H7 (cell line): ENCODE measurements at regions not wholly inside any gene's neighbourhood (a gene's known extent, or its start where the extent isn't known, plus 50 kb on each side); places are given as distances from the start of the nearest gene placed in this dataset.
A peak's percentile ranks its signal among the peaks of the same experiment; 100 is the strongest.
"Not testable (repeated sequence)": the region's sequence is repeated elsewhere in the genome, so short reads cannot be mapped to it uniquely, and the experiment has no call there.

Experiments used
- DNase-seq: peaks from one replicate; pipeline ENCODE4 v3.0.0; 2012
- H3K27me3 ChIP-seq: 2 replicates; pipeline ENCODE4 v1.6.0; 2011; ENCODE audit warnings: mild to moderate bottlenecking, low read length; ENCODE audit not compliant: control insufficient read depth, insufficient read depth
- H3K36me3 ChIP-seq: replicated peaks from 2 replicates; pipeline ENCODE4 v1.5.1; 2011; ENCODE audit warnings: low read length; ENCODE audit not compliant: control insufficient read depth, insufficient read depth
- H3K4me3 ChIP-seq: 2 replicates; pipeline ENCODE4 v1.5.1; 2011; ENCODE audit warnings: low read depth, mild to moderate bottlenecking, control low read depth, low read length, moderate library complexity; ENCODE audit not compliant: insufficient read depth

GRCh38 chr5:23776684-23777083, 269.3 kb downstream of the PRDM9 start:
- no peaks in the 10 kb centered on the region for H3K36me3 ChIP-seq
- H3K4me3 ChIP-seq: no peak overlapping the region
- H3K27me3 ChIP-seq: no peaks in the 10 kb centered on the region
- DNase-seq: no peak

- not testable (repeated sequence) for H3K36me3 ChIP-seq, DNase-seq, H3K27me3 ChIP-seq, H3K4me3 ChIP-seq
Measured at GRCh38 chr5:23800307-23800706, 292.9 kb downstream of the PRDM9 start.

GRCh38 chr5:23820765-23821471, 313.5 kb downstream of the PRDM9 start:
- H3K4me3 ChIP-seq: no peak overlapping the region
- H3K27me3 ChIP-seq: no peaks in the 10 kb centered on the region
- peak; percentile 2 for DNase-seq
- H3K36me3 ChIP-seq: no peaks in the 10 kb centered on the region

GRCh38 chr5:23823521-23823920, 316.1 kb downstream of the PRDM9 start:
- no peaks in the 10 kb centered on the region for H3K27me3 ChIP-seq
- no peak for DNase-seq
- H3K36me3 ChIP-seq: no peaks in the 10 kb centered on the region
- no peak overlapping the region for H3K4me3 ChIP-seq

- no peak overlapping the region for H3K4me3 ChIP-seq
- H3K36me3 ChIP-seq: no peaks in the 10 kb centered on the region
- no peak for DNase-seq
- H3K27me3 ChIP-seq: no peaks in the 10 kb centered on the region
Measured at GRCh38 chr5:23825196-23825595, 317.8 kb downstream of the PRDM9 start.

- no peaks in the 10 kb centered on the region for H3K27me3 ChIP-seq
- DNase-seq: no peak
- no peaks in the 10 kb centered on the region for H3K36me3 ChIP-seq
- H3K4me3 ChIP-seq: no peak overlapping the region
Measured at GRCh38 chr5:23840083-23840482, 332.7 kb downstream of the PRDM9 start.

GRCh38 chr5:23864786-23865185, 357.4 kb downstream of the PRDM9 start:
- no peak for DNase-seq
- Histone ChIP-seq H3K36me3 (no peaks in the 10 kb centered on the region), H3K4me3 (no peak overlapping the region), H3K27me3 (no peaks in the 10 kb centered on the region)

- Histone ChIP-seq H3K36me3 (no peaks in the 10 kb centered on the region), H3K27me3 (no peaks in the 10 kb centered on the region), H3K4me3 (no peak overlapping the region)
- no peak for DNase-seq
Measured at GRCh38 chr5:23877847-23878246, 370.4 kb downstream of the PRDM9 start.

- Histone ChIP-seq H3K36me3 (no peaks in the 10 kb centered on the region), H3K4me3 (no peak overlapping the region), H3K27me3 (no peaks in the 10 kb centered on the region)
- no peak for DNase-seq
Measured at GRCh38 chr5:23884405-23885031, 377.1 kb downstream of the PRDM9 start.

GRCh38 chr5:23893561-23893960, 386.2 kb downstream of the PRDM9 start:
- Histone ChIP-seq H3K27me3 (no peaks in the 10 kb centered on the region), H3K36me3 (no peaks in the 10 kb centered on the region), H3K4me3 (no peak overlapping the region)
- DNase-seq: no peak

GRCh38 chr5:23895614-23896013, 388.2 kb downstream of the PRDM9 start:
- DNase-seq: no peak
- H3K4me3 ChIP-seq: no peak overlapping the region
- no peaks in the 10 kb centered on the region for H3K27me3 ChIP-seq
- no peaks in the 10 kb centered on the region for H3K36me3 ChIP-seq

- no peaks in the 10 kb centered on the region for H3K27me3 ChIP-seq
- no peak for DNase-seq
Measured at GRCh38 chr5:23930985-23931384, 423.6 kb downstream of the PRDM9 start.

GRCh38 chr5:23951261-23951928, 444.0 kb downstream of the PRDM9 start:
- H3K27me3 ChIP-seq, H3K36me3 ChIP-seq, DNase-seq, H3K4me3 ChIP-seq: not testable (repeated sequence)

More at GRCh38 chr5:23930985-23931384, 423.6 kb downstream of the PRDM9 start:
- Histone ChIP-seq H3K4me3 (no peak overlapping the region), H3K36me3 (no peaks in the 10 kb centered on the region)

- Histone ChIP-seq H3K36me3 (no peaks in the 10 kb centered on the region), H3K4me3 (no peak overlapping the region), H3K27me3 (no peaks in the 10 kb centered on the region)
- no peak for DNase-seq
Measured at GRCh38 chr5:23963449-23963848, 456.0 kb downstream of the PRDM9 start.

- Histone ChIP-seq H3K36me3 (no peaks in the 10 kb centered on the region), H3K4me3 (no peak overlapping the region), H3K27me3 (no peaks in the 10 kb centered on the region)
- no peak for DNase-seq
Measured at GRCh38 chr5:23977365-23977764, 470.0 kb downstream of the PRDM9 start.
